ENCODE measurements at regions not wholly inside any gene's neighbourhood (a gene's known extent, or its start where the extent isn't known, plus 50 kb on each side); places are given as distances from the start of the nearest gene placed in this dataset.
"Not testable (repeated sequence)": the region's sequence is repeated elsewhere in the genome, so short reads cannot be mapped to it uniquely, and the experiment has no call there.

- no peak for DNase-seq (ENCODE audit: low spot score)
Measured at GRCh38 chr11:70894566-70895365, 357.6 kb downstream of the SHANK2 start.

GRCh38 chr11:70895366-70895670 is 357.1 kb downstream of the SHANK2 start:
- no peak for DNase-seq (ENCODE audit: low spot score)

- no peak for DNase-seq (ENCODE audit: low spot score)
Measured at GRCh38 chr11:70897429-70897828, 354.9 kb downstream of the SHANK2 start.

- no peak for DNase-seq (ENCODE audit: low spot score)
Measured at GRCh38 chr11:70899616-70900015, 352.8 kb downstream of the SHANK2 start.

GRCh38 chr11:70900540-70900939 is 351.8 kb downstream of the SHANK2 start:
- no peak for DNase-seq (ENCODE audit: low spot score)

GRCh38 chr11:70901951-70902521 is 350.3 kb downstream of the SHANK2 start:
- DNase-seq (ENCODE audit: low spot score): no peak

GRCh38 chr11:70903229-70903628 is 349.1 kb downstream of the SHANK2 start:
- not testable (repeated sequence) for DNase-seq (ENCODE audit: low spot score)

GRCh38 chr11:70906101-70906500 is 346.3 kb downstream of the SHANK2 start:
- no peak for DNase-seq (ENCODE audit: low spot score)

- DNase-seq (ENCODE audit: low spot score): no peak
Measured at GRCh38 chr11:70908223-70908622, 344.2 kb downstream of the SHANK2 start.

- no peak for DNase-seq (ENCODE audit: low spot score)
Measured at GRCh38 chr11:70910835-70911234, 341.5 kb downstream of the SHANK2 start.

- no peak for DNase-seq (ENCODE audit: low spot score)
Measured at GRCh38 chr11:70912226-70912840, 340.0 kb downstream of the SHANK2 start.

GRCh38 chr11:70913715-70914231 is 338.6 kb downstream of the SHANK2 start:
- no peak for DNase-seq (ENCODE audit: low spot score)

GRCh38 chr11:70914496-70914895 is 337.9 kb downstream of the SHANK2 start:
- no peak for DNase-seq (ENCODE audit: low spot score)

- no peak for DNase-seq (ENCODE audit: low spot score)
Measured at GRCh38 chr11:70915158-70915985, 337.0 kb downstream of the SHANK2 start.

GRCh38 chr11:70916351-70916750 is 336.0 kb downstream of the SHANK2 start:
- no peak for DNase-seq (ENCODE audit: low spot score)

- DNase-seq (ENCODE audit: low spot score): no peak
Measured at GRCh38 chr11:70918242-70918641, 334.1 kb downstream of the SHANK2 start.

GRCh38 chr11:70921804-70922203 is 330.6 kb downstream of the SHANK2 start:
- DNase-seq (ENCODE audit: low spot score): no peak

- no peak for DNase-seq (ENCODE audit: low spot score)
Measured at GRCh38 chr11:70924108-70924507, 328.3 kb downstream of the SHANK2 start.

GRCh38 chr11:70925238-70925637 is 327.1 kb downstream of the SHANK2 start:
- DNase-seq (ENCODE audit: low spot score): no peak

GRCh38 chr11:70926543-70927201 is 325.7 kb downstream of the SHANK2 start:
- no peak for DNase-seq (ENCODE audit: low spot score)

- DNase-seq (ENCODE audit: low spot score): no peak
Measured at GRCh38 chr11:70928854-70929598, 323.4 kb downstream of the SHANK2 start.

Measured in HuH-7 (cell line).